ENCODE measurements at regions not wholly inside any gene's neighbourhood (a gene's known extent, or its start where the extent isn't known, plus 50 kb on each side); places are given as distances from the start of the nearest gene placed in this dataset.

DNA sequence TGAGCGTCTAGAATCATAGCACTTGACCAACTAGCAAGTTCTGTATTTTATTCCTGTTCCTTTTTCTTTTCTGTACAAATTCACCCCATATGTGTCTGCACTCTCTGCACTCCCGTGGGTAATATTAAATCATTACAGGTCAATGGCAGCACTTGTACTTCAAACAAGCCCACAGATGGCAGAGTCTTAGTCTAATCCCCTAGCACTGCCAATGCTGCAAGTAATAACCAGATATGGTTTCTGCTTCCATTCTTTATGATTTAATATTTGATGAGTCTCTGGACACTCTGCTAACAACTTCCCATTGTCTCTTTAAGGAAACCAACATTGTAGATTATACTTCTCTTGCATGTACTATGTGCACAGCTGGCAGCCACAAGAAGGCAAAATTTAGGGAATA is 343.8 kb upstream of the CHD1 start:
- Histone ChIP-seq H3K4me1 (ENCODE audit: insufficient read depth, low read length) (no peaks in the 10 kb centered on the region), H2AFZ (ENCODE audit: low read depth, low read length) (no peak overlapping the region), H3K9ac (ENCODE audit: low read depth, low read length) (no peak overlapping the region), H3K79me2 (ENCODE audit: insufficient read depth, low read length) (no peaks in the 10 kb centered on the region), H3K27ac (ENCODE audit: low read length) (no peak overlapping the region), H3K9me3 (ENCODE audit: insufficient read depth, low read length, severe bottlenecking) (no peaks in the 10 kb centered on the region), H3K27me3 (ENCODE audit: insufficient read depth, low read length, poor library complexity) (no peaks in the 10 kb centered on the region), H3K4me2 (ENCODE audit: insufficient read depth, low read length) (no peak overlapping the region), H3K36me3 (ENCODE audit: insufficient read depth, low read length) (no peaks in the 10 kb centered on the region), H3K4me3 (ENCODE audit: low read depth in 1 of 2, low read length in 2 of 2) (no peak overlapping the region), H4K20me1 (ENCODE audit: insufficient read depth, low read length) (no peaks in the 10 kb centered on the region)
- ATAC-seq (ENCODE audit: insufficient read depth, low read depth) (no peak), DNase-seq (no peak)
- TF ChIP-seq EZH2 (IDR thresholded peaks at IDR 0.05; ENCODE audit: borderline replicate concordance, low read depth, low read length, severe bottlenecking) = no peak
- TF ChIP-seq, protein P1, sequence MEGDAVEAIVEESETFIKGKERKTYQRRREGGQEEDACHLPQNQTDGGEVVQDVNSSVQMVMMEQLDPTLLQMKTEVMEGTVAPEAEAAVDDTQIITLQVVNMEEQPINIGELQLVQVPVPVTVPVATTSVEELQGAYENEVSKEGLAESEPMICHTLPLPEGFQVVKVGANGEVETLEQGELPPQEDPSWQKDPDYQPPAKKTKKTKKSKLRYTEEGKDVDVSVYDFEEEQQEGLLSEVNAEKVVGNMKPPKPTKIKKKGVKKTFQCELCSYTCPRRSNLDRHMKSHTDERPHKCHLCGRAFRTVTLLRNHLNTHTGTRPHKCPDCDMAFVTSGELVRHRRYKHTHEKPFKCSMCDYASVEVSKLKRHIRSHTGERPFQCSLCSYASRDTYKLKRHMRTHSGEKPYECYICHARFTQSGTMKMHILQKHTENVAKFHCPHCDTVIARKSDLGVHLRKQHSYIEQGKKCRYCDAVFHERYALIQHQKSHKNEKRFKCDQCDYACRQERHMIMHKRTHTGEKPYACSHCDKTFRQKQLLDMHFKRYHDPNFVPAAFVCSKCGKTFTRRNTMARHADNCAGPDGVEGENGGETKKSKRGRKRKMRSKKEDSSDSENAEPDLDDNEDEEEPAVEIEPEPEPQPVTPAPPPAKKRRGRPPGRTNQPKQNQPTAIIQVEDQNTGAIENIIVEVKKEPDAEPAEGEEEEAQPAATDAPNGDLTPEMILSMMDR (IDR thresholded peaks at IDR 0.05; ENCODE audit: borderline replicate concordance, extremely low read depth, low read length, poor library complexity, severe bottlenecking) = no peak

DNA sequence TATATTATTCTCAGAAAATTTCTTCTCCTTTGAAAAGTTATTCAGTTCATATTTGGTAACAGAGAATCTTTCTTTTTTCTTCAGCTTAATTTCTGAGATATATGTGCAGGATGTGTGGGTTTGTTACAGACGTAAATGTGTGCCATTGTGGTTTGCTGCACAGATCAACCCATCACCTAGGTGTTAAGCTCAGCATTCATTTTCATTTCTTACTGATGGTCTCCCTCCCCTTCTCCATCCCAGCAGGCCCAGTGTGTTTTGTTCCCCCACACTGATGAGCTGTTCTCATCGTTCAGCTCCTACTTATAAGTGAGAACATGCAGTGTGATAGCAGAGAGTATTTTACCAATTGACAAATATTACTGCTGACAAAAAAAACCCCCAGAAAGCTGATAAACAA is 330.0 kb upstream of the CHD1 start:
- Histone ChIP-seq H3K36me3 (ENCODE audit: insufficient read depth, low read length) (no peaks in the 10 kb centered on the region), H3K79me2 (ENCODE audit: insufficient read depth, low read length) (no peaks in the 10 kb centered on the region), H2AFZ (ENCODE audit: low read depth, low read length) (no peak overlapping the region), H3K9me3 (ENCODE audit: insufficient read depth, low read length, severe bottlenecking) (no peaks in the 10 kb centered on the region), H3K27me3 (ENCODE audit: insufficient read depth, low read length, poor library complexity) (no peaks in the 10 kb centered on the region), H3K4me2 (ENCODE audit: insufficient read depth, low read length) (no peak overlapping the region), H3K4me3 (ENCODE audit: low read depth in 1 of 2, low read length in 2 of 2) (no peak overlapping the region), H3K27ac (ENCODE audit: low read length) (no peak overlapping the region), H3K9ac (ENCODE audit: low read depth, low read length) (no peak overlapping the region), H3K4me1 (ENCODE audit: insufficient read depth, low read length) (no peaks in the 10 kb centered on the region), H4K20me1 (ENCODE audit: insufficient read depth, low read length) (no peaks in the 10 kb centered on the region)
- no peak for DNase-seq
- no peak for ATAC-seq (ENCODE audit: insufficient read depth, low read depth)
- no peak for TF ChIP-seq EZH2 (IDR thresholded peaks at IDR 0.05; ENCODE audit: borderline replicate concordance, low read depth, low read length, severe bottlenecking)
- TF ChIP-seq, protein P1 (IDR thresholded peaks at IDR 0.05; ENCODE audit: borderline replicate concordance, extremely low read depth, low read length, poor library complexity, severe bottlenecking) = no peak

DNA sequence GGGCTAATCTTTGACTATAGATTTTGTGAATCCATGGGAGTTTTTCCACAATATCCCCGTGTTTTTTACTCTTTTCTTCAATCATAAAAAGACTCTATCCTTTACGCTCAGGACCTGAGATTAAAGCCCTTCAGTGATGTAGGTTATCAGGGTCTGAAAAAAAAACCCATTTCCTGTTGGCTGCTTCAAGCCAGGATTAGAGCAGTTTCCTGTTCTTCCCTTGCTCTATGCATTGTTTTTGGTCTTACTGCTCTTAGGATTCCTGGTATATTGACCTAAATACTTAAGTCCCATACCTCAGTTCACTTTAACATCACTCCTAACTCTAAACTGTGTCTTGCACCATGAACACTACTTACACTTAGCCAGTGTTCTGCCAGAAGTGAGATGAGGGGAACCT is 319.3 kb upstream of the CHD1 start:
- no peak overlapping the region for H3K4me2 ChIP-seq (ENCODE audit: insufficient read depth, low read length)
- H3K36me3 ChIP-seq (ENCODE audit: insufficient read depth, low read length) = no peaks in the 10 kb centered on the region
- H3K4me3 ChIP-seq (ENCODE audit: low read depth in 1 of 2, low read length in 2 of 2) = no peak overlapping the region
- no peaks in the 10 kb centered on the region for H3K27me3 ChIP-seq (ENCODE audit: insufficient read depth, low read length, poor library complexity)
- no peaks in the 10 kb centered on the region for H4K20me1 ChIP-seq (ENCODE audit: insufficient read depth, low read length)
- H3K9ac ChIP-seq (ENCODE audit: low read depth, low read length) = no peak overlapping the region
- H3K79me2 ChIP-seq (ENCODE audit: insufficient read depth, low read length) = no peaks in the 10 kb centered on the region
- H3K27ac ChIP-seq (ENCODE audit: low read length) = no peak overlapping the region
- no peaks in the 10 kb centered on the region for H3K9me3 ChIP-seq (ENCODE audit: insufficient read depth, low read length, severe bottlenecking)
- TF ChIP-seq EZH2 (IDR thresholded peaks at IDR 0.05; ENCODE audit: borderline replicate concordance, low read depth, low read length, severe bottlenecking) = no peak
- TF ChIP-seq, protein P1 (IDR thresholded peaks at IDR 0.05; ENCODE audit: borderline replicate concordance, extremely low read depth, low read length, poor library complexity, severe bottlenecking) = no peak
- ATAC-seq (ENCODE audit: insufficient read depth, low read depth) = 0 out of 3 replicates have a peak, but pooled peaks have one; percentile 52
- DNase-seq = no peak
- H2AFZ ChIP-seq (ENCODE audit: low read depth, low read length) = no peak overlapping the region
- no peaks in the 10 kb centered on the region for H3K4me1 ChIP-seq (ENCODE audit: insufficient read depth, low read length)

DNA sequence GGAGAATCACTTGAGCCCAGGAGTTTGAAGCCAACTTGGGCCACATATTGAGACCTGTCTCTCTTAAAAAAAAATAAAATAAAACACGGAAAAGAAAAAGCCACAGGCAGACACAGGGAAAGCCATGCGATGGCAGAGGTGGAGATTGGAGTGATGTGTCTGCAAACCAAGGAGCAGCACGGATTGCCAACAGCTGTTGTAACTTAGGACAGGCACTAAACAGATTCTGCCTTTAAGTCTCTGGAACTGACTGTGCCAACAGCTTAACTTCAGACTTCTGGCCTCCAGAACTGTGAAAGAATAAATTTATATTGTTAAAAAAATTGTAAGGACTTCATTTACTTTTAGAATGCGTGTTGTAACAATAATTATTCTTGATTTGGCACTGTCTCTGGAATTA is 318.5 kb upstream of the CHD1 start:
- no peaks in the 10 kb centered on the region for H3K36me3 ChIP-seq (ENCODE audit: insufficient read depth, low read length)
- H2AFZ ChIP-seq (ENCODE audit: low read depth, low read length) = no peak overlapping the region
- no peaks in the 10 kb centered on the region for H4K20me1 ChIP-seq (ENCODE audit: insufficient read depth, low read length)
- H3K4me3 ChIP-seq (ENCODE audit: low read depth in 1 of 2, low read length in 2 of 2) = no peak overlapping the region
- no peaks in the 10 kb centered on the region for H3K27me3 ChIP-seq (ENCODE audit: insufficient read depth, low read length, poor library complexity)
- ATAC-seq (ENCODE audit: insufficient read depth, low read depth) (no peak), DNase-seq (no peak)
- no peak overlapping the region for H3K9ac ChIP-seq (ENCODE audit: low read depth, low read length)
- H3K4me2 ChIP-seq (ENCODE audit: insufficient read depth, low read length) = no peak overlapping the region
- no peak for TF ChIP-seq EZH2 (IDR thresholded peaks at IDR 0.05; ENCODE audit: borderline replicate concordance, low read depth, low read length, severe bottlenecking)
- TF ChIP-seq, protein P1 (IDR thresholded peaks at IDR 0.05; ENCODE audit: borderline replicate concordance, extremely low read depth, low read length, poor library complexity, severe bottlenecking) = no peak
- no peaks in the 10 kb centered on the region for H3K4me1 ChIP-seq (ENCODE audit: insufficient read depth, low read length)
- H3K79me2 ChIP-seq (ENCODE audit: insufficient read depth, low read length) = no peaks in the 10 kb centered on the region
- no peak overlapping the region for H3K27ac ChIP-seq (ENCODE audit: low read length)
- H3K9me3 ChIP-seq (ENCODE audit: insufficient read depth, low read length, severe bottlenecking) = no peaks in the 10 kb centered on the region
